ENCODE measurements at regions not wholly inside any gene's neighbourhood (a gene's known extent, or its start where the extent isn't known, plus 50 kb on each side); places are given as distances from the start of the nearest gene placed in this dataset.
"Not testable (repeated sequence)": the region's sequence is repeated elsewhere in the genome, so short reads cannot be mapped to it uniquely, and the experiment has no call there.

DNA sequence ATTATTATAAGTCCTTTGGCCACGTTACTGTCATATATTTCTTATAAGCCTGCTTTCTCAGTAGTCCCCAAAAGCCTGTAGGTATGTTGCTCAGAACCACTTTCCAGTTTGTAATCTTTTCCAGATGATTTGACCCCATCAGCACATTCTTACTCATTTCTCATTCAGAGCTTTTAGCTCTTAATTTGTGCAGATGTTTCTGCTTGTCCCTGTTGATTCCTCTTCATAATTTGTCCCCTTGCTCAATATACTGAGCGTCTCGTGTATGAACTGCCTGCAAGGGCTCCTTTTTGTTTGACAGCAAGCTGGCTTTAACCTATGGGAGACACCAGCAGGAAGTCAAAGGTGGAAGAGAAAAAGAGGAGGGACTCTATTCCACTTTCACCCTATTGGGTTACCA, 733.8 kb upstream of the GJE1 start:
- DNase-seq (ENCODE audit: low read depth), result no peak
- H3K4me3 ChIP-seq (ENCODE audit: low read depth, low read length), result no peak overlapping the region
- TF ChIP-seq CTCF (IDR thresholded peaks at IDR 0.05; ENCODE audit: insufficient read depth, low read length), result no peak

GRCh38 chr6:141395443-141396008, 737.2 kb upstream of the GJE1 start:
- no peak for TF ChIP-seq CTCF (IDR thresholded peaks at IDR 0.05; ENCODE audit: insufficient read depth, low read length)
- no peak for DNase-seq (ENCODE audit: low read depth)
- no peak overlapping the region for H3K4me3 ChIP-seq (ENCODE audit: low read depth, low read length)

DNA sequence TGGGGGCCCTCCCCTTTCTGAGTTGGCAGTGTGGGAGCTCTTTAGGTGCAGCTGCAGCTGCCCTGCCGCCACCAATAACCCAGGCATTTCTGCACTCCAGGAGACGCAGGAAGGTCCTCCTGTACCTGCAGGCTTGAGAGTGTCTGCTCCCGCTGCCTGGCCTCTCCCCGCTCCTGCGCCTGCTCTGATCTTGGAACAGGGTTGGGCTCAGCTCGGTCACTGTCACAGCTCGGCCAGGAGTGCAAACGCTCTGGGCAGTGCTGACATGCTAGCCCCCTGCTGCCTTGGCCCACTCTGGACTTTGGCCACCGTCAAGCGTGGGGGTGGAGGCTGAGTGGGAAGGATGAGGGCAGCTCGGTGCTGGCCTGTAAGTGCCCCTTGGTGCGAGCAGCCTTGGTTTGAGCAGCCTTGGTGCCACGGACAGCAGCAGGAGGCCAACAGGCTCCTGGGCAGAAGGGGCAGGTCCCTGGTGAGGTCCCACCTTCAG, 738.1 kb upstream of the GJE1 start:
- H3K4me3 ChIP-seq (ENCODE audit: low read depth, low read length), result no peak overlapping the region
- no peak for TF ChIP-seq CTCF (IDR thresholded peaks at IDR 0.05; ENCODE audit: insufficient read depth, low read length)
- DNase-seq (ENCODE audit: low read depth), result no peak

DNA sequence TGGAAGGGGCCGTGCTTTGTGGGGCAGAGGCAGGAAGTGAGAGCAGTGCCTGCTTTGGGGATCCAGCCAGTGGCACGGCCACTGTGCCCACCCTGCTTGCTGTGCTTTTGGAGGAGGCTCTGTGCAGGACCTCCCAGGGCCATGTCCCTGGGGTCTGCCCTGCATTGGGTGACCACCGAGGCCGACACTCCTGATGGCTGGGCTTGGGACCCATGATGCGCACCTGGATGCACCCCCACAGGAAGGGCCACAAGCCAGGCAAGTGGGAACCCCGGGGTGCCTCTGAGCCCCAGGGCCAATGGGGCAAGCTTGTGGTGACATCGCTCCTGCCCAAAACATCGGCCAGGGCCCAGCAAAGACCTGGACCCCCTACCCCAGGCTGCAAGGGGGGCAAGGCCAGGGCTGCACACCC, 738.6 kb upstream of the GJE1 start:
- no peak overlapping the region for H3K4me3 ChIP-seq (ENCODE audit: low read depth, low read length)
- no peak for DNase-seq (ENCODE audit: low read depth)
- no peak for TF ChIP-seq CTCF (IDR thresholded peaks at IDR 0.05; ENCODE audit: insufficient read depth, low read length)

DNA sequence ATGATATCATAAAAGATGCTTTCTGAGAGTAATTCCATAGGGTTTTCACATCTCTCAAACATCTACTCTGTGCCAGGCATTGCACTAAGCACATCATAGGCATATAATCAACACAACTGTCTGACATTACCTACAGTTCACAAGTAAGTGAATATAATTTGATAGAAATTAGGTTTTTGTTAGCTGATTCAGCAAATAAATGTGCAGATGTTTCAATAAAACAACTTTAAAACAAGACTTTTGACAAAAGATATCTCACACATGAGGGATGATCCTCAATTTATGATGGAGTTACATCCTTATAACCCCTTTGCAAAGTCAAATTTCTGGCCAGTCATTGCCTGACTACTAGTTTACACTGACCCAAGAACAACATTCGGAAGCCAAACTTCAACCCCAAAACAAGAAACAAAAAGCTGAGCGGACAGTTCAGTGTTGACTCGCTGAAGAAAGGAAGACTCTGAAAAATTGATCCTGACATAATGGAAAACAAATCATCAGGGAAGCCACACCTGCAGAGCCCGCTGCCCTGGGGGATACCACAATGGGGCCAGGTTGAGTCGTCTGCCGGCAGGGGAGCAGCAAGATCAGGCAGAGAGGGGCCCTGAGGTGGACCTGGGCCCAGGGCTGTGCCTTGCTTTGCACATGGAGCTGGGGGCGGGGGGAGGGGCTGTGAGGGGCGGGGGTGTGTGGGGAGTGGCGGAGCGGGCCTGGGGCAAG, 739.2 kb upstream of the GJE1 start:
- no peak overlapping the region for H3K4me3 ChIP-seq (ENCODE audit: low read depth, low read length)
- no peak for TF ChIP-seq CTCF (IDR thresholded peaks at IDR 0.05; ENCODE audit: insufficient read depth, low read length)
- DNase-seq (ENCODE audit: low read depth), result no peak

GRCh38 chr6:141391135-141391534, 741.6 kb upstream of the GJE1 start:
- DNase-seq (ENCODE audit: low read depth); H3K4me3 ChIP-seq (ENCODE audit: low read depth, low read length): not testable (repeated sequence)

GRCh38 chr6:141388666-141389065, 744.1 kb upstream of the GJE1 start:
- no peak for TF ChIP-seq CTCF (IDR thresholded peaks at IDR 0.05; ENCODE audit: insufficient read depth, low read length)

More at GRCh38 chr6:141388666-141389065, 744.1 kb upstream of the GJE1 start:
- no peak overlapping the region for H3K4me3 ChIP-seq (ENCODE audit: low read depth, low read length)
- DNase-seq (ENCODE audit: low read depth), result no peak
